Brain microvascular endothelial cell (primary cell): ENCODE measurements at regions not wholly inside any gene's neighbourhood (a gene's known extent, or its start where the extent isn't known, plus 50 kb on each side); places are given as distances from the start of the nearest gene placed in this dataset.

Experiments used
- DNase-seq: peaks from one replicate; pipeline ENCODE4 v3.0.0-alpha.2; 2020
- H3K27ac ChIP-seq: fragments of 250-450 bp; sonication (Bioruptor Pico); 2 replicates; pipeline ENCODE4 v1.5.1; 2020; ENCODE audit warnings: mild to moderate bottlenecking, moderate library complexity
- H3K27me3 ChIP-seq: fragments of 250-450 bp; sonication (Bioruptor Pico); replicated peaks from 2 replicates; pipeline ENCODE4 v1.5.1; 2020; ENCODE audit warnings: mild to moderate bottlenecking
- H3K36me3 ChIP-seq: fragments of 250-450 bp; sonication (Bioruptor Pico); replicated peaks from 2 replicates; pipeline ENCODE4 v1.5.1; 2020; ENCODE audit warnings: mild to moderate bottlenecking
- H3K4me3 ChIP-seq: 2 replicates; pipeline ENCODE4 v1.5.1; 2011; ENCODE audit warnings: low read depth, mild to moderate bottlenecking, control low read depth, low read length, moderate library complexity
- in situ Hi-C: cut with HindIII; loops from 2 replicates; pipeline ENCODE4 v1.10.0; 2017; ENCODE audit warnings: low sequenced_read_pairs, low pct_ligation_motif_present
- TF ChIP-seq, protein P1 (sequence below): IDR thresholded peaks from 2 replicates; pipeline ENCODE4 v1.5.1; 2011; ENCODE audit warnings: low read depth, mild to moderate bottlenecking, moderate library complexity, low read length, control low read depth, inconsistent platforms; ENCODE audit errors: missing control alignments

DNA sequence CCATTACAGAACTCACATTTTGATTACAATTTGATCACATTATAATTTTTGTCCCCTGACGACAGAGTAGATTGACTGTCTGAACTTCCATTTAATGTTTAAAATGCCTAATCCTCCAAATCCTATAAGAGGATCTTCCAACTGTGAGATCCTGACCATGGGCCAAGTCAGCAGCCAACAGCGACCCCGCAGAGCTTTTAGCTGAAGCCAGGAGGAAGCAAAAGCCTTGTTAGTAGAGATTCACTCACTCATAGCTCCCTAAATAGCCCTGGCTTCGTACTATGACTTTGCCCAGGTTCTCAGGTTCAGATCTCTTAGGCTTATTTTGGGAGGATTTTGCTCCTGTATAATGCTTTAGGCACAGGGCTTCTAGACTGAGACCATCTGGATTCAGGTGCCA lies 413.1 kb downstream of the NKX6-1 start:
- no peak overlapping the region for H3K27ac ChIP-seq
- no peaks in the 10 kb centered on the region for H3K27me3 ChIP-seq
- no peak overlapping the region for H3K4me3 ChIP-seq
- TF ChIP-seq, protein P1, sequence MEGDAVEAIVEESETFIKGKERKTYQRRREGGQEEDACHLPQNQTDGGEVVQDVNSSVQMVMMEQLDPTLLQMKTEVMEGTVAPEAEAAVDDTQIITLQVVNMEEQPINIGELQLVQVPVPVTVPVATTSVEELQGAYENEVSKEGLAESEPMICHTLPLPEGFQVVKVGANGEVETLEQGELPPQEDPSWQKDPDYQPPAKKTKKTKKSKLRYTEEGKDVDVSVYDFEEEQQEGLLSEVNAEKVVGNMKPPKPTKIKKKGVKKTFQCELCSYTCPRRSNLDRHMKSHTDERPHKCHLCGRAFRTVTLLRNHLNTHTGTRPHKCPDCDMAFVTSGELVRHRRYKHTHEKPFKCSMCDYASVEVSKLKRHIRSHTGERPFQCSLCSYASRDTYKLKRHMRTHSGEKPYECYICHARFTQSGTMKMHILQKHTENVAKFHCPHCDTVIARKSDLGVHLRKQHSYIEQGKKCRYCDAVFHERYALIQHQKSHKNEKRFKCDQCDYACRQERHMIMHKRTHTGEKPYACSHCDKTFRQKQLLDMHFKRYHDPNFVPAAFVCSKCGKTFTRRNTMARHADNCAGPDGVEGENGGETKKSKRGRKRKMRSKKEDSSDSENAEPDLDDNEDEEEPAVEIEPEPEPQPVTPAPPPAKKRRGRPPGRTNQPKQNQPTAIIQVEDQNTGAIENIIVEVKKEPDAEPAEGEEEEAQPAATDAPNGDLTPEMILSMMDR: no peak
- no peak for DNase-seq
- no peaks in the 10 kb centered on the region for H3K36me3 ChIP-seq
- in situ Hi-C loops: no loop called here

- no peak overlapping the region for H3K4me3 ChIP-seq
- no peaks in the 10 kb centered on the region for H3K36me3 ChIP-seq
- no peaks in the 10 kb centered on the region for H3K27me3 ChIP-seq
- TF ChIP-seq, protein P1: no peak
- no peak overlapping the region for H3K27ac ChIP-seq
- in situ Hi-C loops: no loop called here
- DNase-seq: no peak
These were observed 428.8 kb downstream of the NKX6-1 start for GRCh38 chr4:84070289-84070688.

DNA sequence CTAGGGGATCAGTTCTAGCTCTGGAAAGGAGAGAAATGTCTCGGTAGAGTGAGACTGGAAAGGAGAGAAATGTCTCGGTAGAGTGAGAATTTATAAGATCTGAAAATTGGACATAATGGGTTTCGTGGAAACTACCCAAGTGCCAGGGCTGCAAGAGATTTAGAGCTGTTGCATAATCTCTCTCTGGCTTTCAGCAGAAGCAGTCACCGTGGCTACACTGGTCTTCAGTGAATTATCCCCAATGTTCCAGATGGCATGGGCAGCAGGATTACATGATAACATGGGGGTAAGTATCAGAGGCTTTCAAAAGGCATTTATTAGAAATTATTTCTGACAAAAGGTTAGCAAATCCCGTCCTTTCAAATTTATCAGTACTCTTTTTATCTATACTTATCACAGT lies 435.5 kb downstream of the NKX6-1 start:
- DNase-seq: no peak
- TF ChIP-seq, protein P1: no peak
- Histone ChIP-seq H3K27ac (no peak overlapping the region), H3K36me3 (no peaks in the 10 kb centered on the region), H3K27me3 (no peaks in the 10 kb centered on the region), H3K4me3 (no peak overlapping the region)
- in situ Hi-C loops: no loop called here

DNA sequence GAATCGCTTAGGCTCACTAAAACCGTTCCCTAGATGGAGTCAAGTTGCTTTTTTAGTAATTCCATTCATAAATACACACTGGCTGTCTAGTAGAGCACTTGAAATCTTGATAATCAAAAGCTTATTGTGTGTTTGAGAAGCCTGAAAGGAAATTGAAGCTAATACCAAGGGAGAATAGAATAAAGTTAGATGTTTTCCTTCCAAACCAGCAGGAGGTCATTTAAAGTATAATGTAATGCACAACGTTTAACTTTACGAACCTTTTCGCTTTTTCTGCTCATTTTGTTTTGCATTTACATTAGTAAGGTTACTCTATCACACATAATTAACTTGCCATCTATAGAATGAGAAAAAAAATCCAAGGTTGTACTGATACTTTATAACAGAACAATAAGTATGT lies 440.9 kb downstream of the NKX6-1 start:
- H3K4me3 ChIP-seq: no peak overlapping the region
- H3K36me3 ChIP-seq: no peaks in the 10 kb centered on the region
- DNase-seq: no peak
- in situ Hi-C loops: no loop called here
- no peak overlapping the region for H3K27ac ChIP-seq
- TF ChIP-seq, protein P1: no peak
- no peaks in the 10 kb centered on the region for H3K27me3 ChIP-seq

DNA sequence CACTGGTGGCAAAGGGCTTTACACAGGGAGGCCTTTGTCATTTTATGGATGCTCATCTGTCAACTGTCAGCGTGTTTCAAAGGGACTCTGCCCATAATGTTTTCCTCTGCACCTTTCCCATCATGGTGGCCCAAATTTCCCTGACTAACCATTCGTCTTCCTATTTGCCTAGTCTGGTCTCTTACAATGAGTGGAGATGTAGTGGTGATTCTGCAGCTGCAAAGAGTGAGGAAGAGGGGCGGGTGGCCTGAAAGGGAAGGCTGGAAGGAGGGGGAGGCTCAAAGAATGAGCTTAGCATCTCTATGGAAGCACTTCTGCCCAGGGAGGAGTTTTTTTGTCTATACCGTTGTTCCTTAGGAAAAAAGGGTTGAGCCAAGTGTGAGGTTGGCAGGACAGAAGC lies 447.5 kb downstream of the NKX6-1 start:
- Histone ChIP-seq H3K27ac (no peak overlapping the region), H3K27me3 (no peaks in the 10 kb centered on the region), H3K4me3 (no peak overlapping the region), H3K36me3 (no peaks in the 10 kb centered on the region)
- DNase-seq: no peak
- TF ChIP-seq, protein P1: no peak
- in situ Hi-C loops: no loop called here

GRCh38 chr4:84051089-84051488 lies 448.0 kb downstream of the NKX6-1 start:
- no peak overlapping the region for H3K4me3 ChIP-seq
- no peaks in the 10 kb centered on the region for H3K36me3 ChIP-seq
- TF ChIP-seq, protein P1: no peak
- DNase-seq: no peak
- H3K27ac ChIP-seq: no peak overlapping the region
- in situ Hi-C loops: no loop called here
- H3K27me3 ChIP-seq: no peaks in the 10 kb centered on the region
